ENCODE measurements at regions not wholly inside any gene's neighbourhood (a gene's known extent, or its start where the extent isn't known, plus 50 kb on each side); places are given as distances from the start of the nearest gene placed in this dataset.

DNA sequence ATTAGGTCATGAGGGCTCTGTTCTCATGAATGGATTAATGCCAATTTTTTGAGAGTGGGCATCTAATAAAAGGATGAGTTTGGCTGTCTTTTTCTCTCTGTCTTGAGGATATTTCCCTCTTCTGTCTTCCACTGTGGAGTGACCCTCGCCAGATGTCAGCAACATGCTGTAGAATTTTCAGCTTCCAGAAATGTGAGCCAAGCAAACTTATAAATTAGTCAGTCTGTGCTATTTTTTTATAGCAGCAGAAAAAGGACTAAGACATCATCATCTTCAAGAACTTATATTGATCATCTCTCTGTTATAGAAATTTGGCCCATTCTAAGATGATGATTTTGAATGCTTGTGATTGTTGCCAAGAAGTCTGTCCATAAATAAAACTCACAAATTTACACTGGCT is 431.4 kb downstream of the FGF9 start:
- DNase-seq, result no peak

- no peak for DNase-seq
Observed at GRCh38 chr13:22103046-22104027, 432.5 kb downstream of the FGF9 start.

- DNase-seq, result no peak
Observed at GRCh38 chr13:22106058-22106457, 435.2 kb downstream of the FGF9 start.

- no peak for DNase-seq
Observed at GRCh38 chr13:22107549-22107948, 436.7 kb downstream of the FGF9 start.

DNA sequence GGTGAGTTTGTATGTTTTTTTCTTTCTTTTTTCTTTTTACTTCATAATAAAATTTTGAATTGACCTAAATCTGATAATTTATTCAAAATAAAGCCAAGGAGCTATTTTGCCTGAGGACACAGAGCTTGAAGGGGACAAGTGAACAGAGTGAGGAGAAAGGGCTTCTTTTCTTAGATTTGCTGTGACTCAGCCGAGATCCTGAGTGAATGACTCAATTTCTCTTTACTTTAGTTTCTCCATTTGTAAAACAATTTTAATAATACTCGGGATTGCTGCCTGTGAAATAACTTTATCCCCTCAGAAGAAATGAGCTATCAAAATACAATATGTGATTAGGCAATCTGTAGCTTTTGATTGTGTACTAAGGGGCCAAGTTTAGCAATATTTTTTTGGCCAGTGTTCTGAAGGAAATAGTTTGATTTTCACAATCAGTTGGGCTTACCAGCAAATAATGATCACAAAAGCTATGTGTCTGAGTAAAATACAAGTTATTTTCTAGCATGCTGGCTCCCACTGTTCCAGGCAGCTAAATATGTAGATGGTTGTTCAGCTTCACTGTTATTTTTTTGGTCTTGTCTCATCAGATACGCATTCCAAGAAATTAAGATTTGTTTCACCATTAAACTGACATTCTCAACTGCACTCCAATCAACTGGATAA is 437.5 kb downstream of the FGF9 start:
- no peak for DNase-seq

GRCh38 chr13:22108979-22109378 is 438.1 kb downstream of the FGF9 start:
- DNase-seq, result no peak

DNA sequence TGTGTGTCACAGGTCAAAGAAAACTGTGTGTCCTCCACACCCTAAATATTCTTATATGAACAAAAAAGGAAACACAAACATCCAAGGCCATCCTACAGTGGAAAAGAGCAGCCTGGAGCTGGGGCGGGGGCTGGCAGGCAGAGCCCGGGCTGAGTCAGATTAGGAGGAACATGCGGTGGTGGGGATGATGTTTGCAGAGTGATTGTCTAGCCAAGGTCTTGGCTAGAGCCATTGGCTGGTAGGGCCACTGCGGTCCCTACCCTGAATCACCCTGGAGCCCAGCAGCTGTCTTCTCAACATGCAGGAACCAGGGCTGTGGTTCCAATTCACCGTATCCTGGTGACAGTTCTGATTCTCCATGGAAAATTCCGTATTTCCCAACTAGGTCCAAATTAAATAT is 439.5 kb downstream of the FGF9 start:
- DNase-seq, result no peak

DNA sequence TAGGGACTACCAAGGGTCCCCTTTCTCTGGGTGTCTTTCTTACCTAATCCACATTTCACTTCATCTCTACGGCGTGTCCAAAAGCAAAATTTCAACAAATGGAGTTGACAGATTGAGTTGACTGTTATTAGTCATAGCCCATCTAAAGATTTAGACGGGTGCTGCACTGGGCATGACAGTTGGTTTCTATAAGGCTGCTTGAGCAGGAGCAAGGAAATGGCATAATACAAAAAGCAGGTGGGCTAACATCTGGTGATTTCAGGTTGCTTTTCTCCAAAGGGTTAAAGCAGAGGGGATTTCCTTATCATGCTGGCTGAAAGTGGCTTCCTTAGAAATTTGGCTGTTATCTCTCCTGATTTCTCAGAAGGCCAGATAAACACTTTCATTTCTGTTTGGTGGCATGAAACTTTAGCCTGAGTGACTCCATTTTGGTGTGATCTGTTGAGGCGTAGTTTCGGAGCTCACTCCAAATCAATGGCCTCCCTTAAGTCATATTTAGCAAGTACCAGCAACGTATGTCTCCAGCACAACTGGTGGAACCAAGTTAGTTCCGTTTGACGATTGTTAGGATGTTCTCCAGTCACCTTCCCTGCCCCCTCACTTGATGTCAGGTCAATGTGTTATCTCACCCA is 440.4 kb downstream of the FGF9 start:
- DNase-seq, result no peak

DNA sequence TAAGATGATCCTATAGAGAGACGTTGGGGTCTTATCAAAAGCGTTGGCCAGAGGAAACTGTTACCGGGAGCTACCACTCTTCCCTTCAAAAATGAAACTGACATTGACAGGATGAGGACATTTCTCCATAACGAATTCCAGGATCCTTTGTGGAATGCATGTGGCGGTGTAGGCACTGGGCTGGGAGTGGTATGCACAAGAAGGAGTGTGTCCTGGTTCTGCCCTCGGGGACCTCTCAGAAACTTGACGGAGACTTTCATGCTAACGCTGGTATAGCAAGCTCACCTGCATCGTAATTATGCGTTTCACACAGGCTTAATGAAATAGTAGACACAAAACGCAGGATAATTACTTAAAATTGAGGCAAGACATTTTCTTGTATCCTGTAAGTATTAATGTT is 441.1 kb downstream of the FGF9 start:
- DNase-seq, result no peak

DNA sequence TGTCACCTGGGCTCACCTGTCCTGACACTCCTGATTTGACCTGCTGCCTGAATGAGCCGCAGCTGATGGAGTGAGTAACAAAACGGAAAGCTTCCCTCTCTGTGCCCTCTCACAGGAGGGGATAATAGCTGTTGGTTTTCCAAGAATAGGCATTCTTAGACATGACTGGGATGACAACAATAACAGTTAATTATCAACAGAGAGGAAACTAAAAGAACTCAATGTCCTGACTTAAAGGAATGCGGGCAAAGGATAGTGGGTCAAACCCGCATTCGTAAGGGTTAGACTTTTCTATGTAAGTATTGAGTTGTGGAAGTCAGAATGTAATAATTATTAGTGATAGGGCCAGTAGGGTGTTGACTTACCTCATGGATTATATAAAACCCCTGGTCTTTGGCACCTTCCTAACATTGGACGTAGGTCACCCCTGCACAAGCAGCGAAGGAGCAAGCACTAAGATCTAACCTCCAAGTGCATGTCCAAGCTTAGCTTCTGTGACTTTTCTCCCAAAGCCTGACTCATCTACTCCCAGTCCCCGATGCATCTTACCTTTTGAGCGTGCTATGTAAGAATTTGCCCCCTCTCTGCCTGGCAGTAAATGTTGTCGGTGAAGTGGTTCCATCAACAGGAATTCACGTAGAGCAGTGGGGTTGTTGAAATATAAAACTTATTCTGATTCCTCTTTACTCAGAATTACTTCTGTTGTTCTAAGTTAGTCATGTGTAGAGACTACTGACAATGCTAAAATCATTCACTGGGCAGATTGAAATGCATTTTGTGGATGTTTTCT is 442.3 kb downstream of the FGF9 start:
- DNase-seq, result no peak

DNA sequence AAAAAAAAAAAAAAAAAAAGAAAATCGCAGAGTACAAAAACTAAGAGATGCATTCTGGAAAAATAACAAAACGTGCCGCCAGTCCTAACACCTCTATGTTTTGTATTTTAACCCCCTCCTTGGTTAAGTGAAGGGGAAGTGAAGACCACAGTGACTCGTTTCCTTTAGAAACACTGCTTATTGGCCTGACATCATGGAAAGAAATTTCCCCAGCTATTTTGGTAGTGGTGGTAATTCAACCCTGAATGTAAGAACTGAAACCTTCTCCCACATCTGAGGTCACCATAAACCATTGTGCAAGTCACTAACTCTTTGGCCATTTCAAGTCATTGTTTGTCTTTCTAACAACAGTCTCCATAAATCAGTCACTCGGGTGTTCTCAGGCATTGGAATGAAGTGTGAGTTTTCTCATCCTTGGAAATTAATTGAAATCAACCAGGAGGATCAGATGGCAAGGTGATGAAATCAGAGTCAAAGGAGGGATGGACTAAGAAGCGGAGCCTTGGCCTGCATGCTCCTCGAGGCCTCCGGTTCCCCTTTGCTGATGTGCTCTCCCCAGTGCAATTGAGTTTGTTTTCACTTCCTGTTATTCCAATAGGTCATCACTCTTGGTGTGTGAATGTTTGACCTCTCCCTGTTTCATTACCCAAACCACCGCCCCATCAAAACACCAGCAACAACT is 443.9 kb downstream of the FGF9 start:
- no peak for DNase-seq

GRCh38 chr13:22118158-22118557 is 447.3 kb downstream of the FGF9 start:
- no peak for DNase-seq

DNA sequence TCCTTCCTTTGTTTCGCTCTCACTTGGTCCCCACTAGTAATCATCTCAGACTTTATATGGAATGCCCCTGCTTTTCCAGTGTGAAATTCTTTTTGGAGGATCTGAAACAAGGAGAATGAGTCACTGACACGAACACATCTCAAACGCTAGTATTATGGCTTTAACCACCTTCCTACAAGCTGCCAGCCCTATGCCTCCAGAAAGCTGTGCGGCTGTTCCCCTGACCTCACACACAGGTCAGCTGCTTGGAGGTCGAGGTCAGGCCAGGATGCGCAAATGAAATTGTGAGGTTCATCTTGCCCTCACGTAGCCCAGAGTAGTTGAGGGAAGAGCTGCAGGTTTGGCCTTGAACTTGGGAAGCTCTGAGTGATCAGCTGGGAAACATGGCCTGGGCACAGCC is 449.8 kb downstream of the FGF9 start:
- no peak for DNase-seq

- no peak for DNase-seq
Observed at GRCh38 chr13:22121146-22121739, 450.4 kb downstream of the FGF9 start.

DNA sequence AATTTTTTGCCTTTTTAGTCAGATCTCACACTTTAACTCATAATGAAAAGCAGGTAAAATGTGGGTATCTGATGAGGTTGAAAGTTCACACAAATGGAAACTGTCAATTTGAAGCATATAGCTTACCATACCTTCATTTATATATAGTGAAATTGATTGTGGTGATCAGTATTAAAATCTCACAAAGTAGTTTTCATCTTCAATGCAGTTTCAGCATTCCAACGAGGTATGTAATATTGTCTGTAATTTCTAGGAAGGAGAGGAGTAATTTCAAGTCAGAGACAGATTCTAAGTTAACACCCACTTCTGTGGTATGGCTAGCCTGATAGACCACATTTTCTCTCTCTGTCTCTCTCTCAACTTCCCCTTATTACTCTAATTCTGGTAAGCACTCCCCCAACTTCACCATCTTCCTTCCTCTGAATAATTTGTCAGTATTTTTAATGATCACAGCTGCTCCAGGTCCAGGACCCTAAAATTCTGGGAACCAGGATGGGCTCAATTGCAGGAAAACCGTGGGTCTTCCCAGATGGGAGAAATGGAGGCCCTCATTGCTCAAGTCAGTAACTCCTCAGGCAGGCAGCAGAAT is 455.7 kb downstream of the FGF9 start:
- DNase-seq, result no peak

GRCh38 chr13:22127277-22128164 is 456.6 kb downstream of the FGF9 start:
- DNase-seq, result no peak

- DNase-seq, result no peak
Observed at GRCh38 chr13:22128441-22129408, 457.9 kb downstream of the FGF9 start.

GRCh38 chr13:22130254-22130653 is 459.4 kb downstream of the FGF9 start:
- no peak for DNase-seq

- no peak for DNase-seq
Observed at GRCh38 chr13:22134261-22134660, 463.4 kb downstream of the FGF9 start.

Measured in activated gamma-delta T cell (primary cell).